ENCODE measurements at regions not wholly inside any gene's neighbourhood (a gene's known extent, or its start where the extent isn't known, plus 50 kb on each side); places are given as distances from the start of the nearest gene placed in this dataset.

GRCh38 chr2:160736148-160737028 is 242.8 kb upstream of the RBMS1 start:
- no peak for DNase-seq (ENCODE audit: low read depth, low spot score)
- Histone ChIP-seq H3K27ac (ENCODE audit: control insufficient read depth, insufficient read depth, low read length) (no peak overlapping the region), H3K36me3 (ENCODE audit: control insufficient read depth in 2 of 2, extremely low read depth in 1 of 2, insufficient read depth in 2 of 2, low read length in 2 of 2) (no peaks in the 10 kb centered on the region), H4K20me1 (ENCODE audit: control insufficient read depth, extremely low read depth, insufficient read depth, low read length) (no peaks in the 10 kb centered on the region), H3K9ac (ENCODE audit: control insufficient read depth, extremely low read depth, insufficient read depth, low read length) (no peak overlapping the region), H3K9me3 (ENCODE audit: control insufficient read depth, low read depth, low read length) (no peaks in the 10 kb centered on the region), H3K4me3 (ENCODE audit: control insufficient read depth in 2 of 3, extremely low read depth in 1 of 3, insufficient read depth in 2 of 3, low read depth in 1 of 3, low read length in 3 of 3) (no peak overlapping the region), H3K27me3 (ENCODE audit: control insufficient read depth, extremely low read depth, insufficient read depth, low read length) (no peaks in the 10 kb centered on the region), H3K4me2 (ENCODE audit: control insufficient read depth, extremely low read depth, insufficient read depth, low read depth, low read length) (no peak overlapping the region), H3K9me1 (ENCODE audit: control insufficient read depth, extremely low read depth, insufficient read depth, low read length) (no peaks in the 10 kb centered on the region), H3K4me1 (ENCODE audit: control insufficient read depth, extremely low read depth, insufficient read depth, low read length) (no peaks in the 10 kb centered on the region), H3K79me2 (ENCODE audit: control insufficient read depth, insufficient read depth, low read length) (no peaks in the 10 kb centered on the region), H2AFZ (ENCODE audit: control insufficient read depth, low read length) (no peak overlapping the region)
- dilution Hi-C loops (cut with MboI; ENCODE audit: extremely low pct_ligation_motif_present, low sequenced_read_pairs), result no loop called here
- TF ChIP-seq CTCF (optimal IDR thresholded peaks at IDR 0.05 in 1 of 3, IDR thresholded peaks at IDR 0.05 in 1 of 3, conservative IDR thresholded peaks at IDR 0.05 in 1 of 3; ENCODE audit: extremely low read depth in 1 of 3, insufficient read depth in 2 of 3, low read length in 3 of 3) (no peak), EZH2 (IDR thresholded peaks at IDR 0.05; ENCODE audit: low read length) (no peak)
- FAIRE-seq, result no peak

- dilution Hi-C loops (cut with MboI; ENCODE audit: extremely low pct_ligation_motif_present, low sequenced_read_pairs), result no loop called here
Observed at GRCh38 chr2:160737247-160737646, 243.6 kb upstream of the RBMS1 start.

More at GRCh38 chr2:160737247-160737646, 243.6 kb upstream of the RBMS1 start:
- TF ChIP-seq EZH2 (IDR thresholded peaks at IDR 0.05; ENCODE audit: low read length) (no peak), CTCF (optimal IDR thresholded peaks at IDR 0.05 in 1 of 3, IDR thresholded peaks at IDR 0.05 in 1 of 3, conservative IDR thresholded peaks at IDR 0.05 in 1 of 3; ENCODE audit: extremely low read depth in 1 of 3, insufficient read depth in 2 of 3, low read length in 3 of 3) (no peak)
- Histone ChIP-seq H3K4me3 (ENCODE audit: control insufficient read depth in 2 of 3, extremely low read depth in 1 of 3, insufficient read depth in 2 of 3, low read depth in 1 of 3, low read length in 3 of 3) (no peak overlapping the region), H3K9me1 (ENCODE audit: control insufficient read depth, extremely low read depth, insufficient read depth, low read length) (no peaks in the 10 kb centered on the region), H3K36me3 (ENCODE audit: control insufficient read depth in 2 of 2, extremely low read depth in 1 of 2, insufficient read depth in 2 of 2, low read length in 2 of 2) (no peaks in the 10 kb centered on the region), H2AFZ (ENCODE audit: control insufficient read depth, low read length) (no peak overlapping the region), H4K20me1 (ENCODE audit: control insufficient read depth, extremely low read depth, insufficient read depth, low read length) (no peaks in the 10 kb centered on the region), H3K4me1 (ENCODE audit: control insufficient read depth, extremely low read depth, insufficient read depth, low read length) (no peaks in the 10 kb centered on the region), H3K27me3 (ENCODE audit: control insufficient read depth, extremely low read depth, insufficient read depth, low read length) (no peaks in the 10 kb centered on the region), H3K27ac (ENCODE audit: control insufficient read depth, insufficient read depth, low read length) (no peak overlapping the region), H3K4me2 (ENCODE audit: control insufficient read depth, extremely low read depth, insufficient read depth, low read depth, low read length) (no peak overlapping the region), H3K9ac (ENCODE audit: control insufficient read depth, extremely low read depth, insufficient read depth, low read length) (no peak overlapping the region), H3K9me3 (ENCODE audit: control insufficient read depth, low read depth, low read length) (no peaks in the 10 kb centered on the region), H3K79me2 (ENCODE audit: control insufficient read depth, insufficient read depth, low read length) (no peaks in the 10 kb centered on the region)
- DNase-seq (ENCODE audit: low read depth, low spot score) (no peak), FAIRE-seq (no peak)

All from keratinocyte (primary cell).